C4-2B (cell line): ENCODE measurements at regions not wholly inside any gene's neighbourhood (a gene's known extent, or its start where the extent isn't known, plus 50 kb on each side); places are given as distances from the start of the nearest gene placed in this dataset.
"Not testable (repeated sequence)": the region's sequence is repeated elsewhere in the genome, so short reads cannot be mapped to it uniquely, and the experiment has no call there.

Experiments used
- H3K27ac ChIP-seq: fragments of 450-650 bp; 2 replicates; pipeline ENCODE4 v1.5.1; 2017
- ZFX ChIP-seq: fragments of 450-650 bp; IDR thresholded peaks from 2 replicates; pipeline ENCODE4 v1.6.1; 2017
- TF ChIP-seq, protein P1 (sequence below): fragments of 450-650 bp; conservative IDR thresholded peaks from 2 replicates; pipeline ENCODE4 v1.5.1; 2017; ENCODE audit warnings: mild to moderate bottlenecking

DNA sequence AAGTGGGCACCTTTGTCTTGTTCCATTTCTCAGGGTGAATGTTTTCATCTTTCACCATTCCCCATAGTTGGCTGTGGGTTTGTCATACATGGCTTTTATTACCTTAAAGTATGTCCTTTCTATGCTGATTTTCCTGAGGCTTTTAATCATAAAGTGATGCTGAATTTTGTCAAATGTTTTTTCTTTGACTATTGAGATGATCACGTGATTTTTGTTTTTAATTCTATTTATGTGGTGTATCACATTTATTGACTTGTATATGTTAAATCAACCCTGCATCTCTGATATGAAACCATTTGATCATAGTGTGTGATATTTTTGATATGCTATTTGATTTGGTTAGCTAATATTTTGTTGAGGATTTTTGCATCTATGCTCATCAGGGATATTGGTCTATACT, 216.4 kb upstream of the FAT3 start:
- no peak for TF ChIP-seq ZFX
- TF ChIP-seq, protein P1, sequence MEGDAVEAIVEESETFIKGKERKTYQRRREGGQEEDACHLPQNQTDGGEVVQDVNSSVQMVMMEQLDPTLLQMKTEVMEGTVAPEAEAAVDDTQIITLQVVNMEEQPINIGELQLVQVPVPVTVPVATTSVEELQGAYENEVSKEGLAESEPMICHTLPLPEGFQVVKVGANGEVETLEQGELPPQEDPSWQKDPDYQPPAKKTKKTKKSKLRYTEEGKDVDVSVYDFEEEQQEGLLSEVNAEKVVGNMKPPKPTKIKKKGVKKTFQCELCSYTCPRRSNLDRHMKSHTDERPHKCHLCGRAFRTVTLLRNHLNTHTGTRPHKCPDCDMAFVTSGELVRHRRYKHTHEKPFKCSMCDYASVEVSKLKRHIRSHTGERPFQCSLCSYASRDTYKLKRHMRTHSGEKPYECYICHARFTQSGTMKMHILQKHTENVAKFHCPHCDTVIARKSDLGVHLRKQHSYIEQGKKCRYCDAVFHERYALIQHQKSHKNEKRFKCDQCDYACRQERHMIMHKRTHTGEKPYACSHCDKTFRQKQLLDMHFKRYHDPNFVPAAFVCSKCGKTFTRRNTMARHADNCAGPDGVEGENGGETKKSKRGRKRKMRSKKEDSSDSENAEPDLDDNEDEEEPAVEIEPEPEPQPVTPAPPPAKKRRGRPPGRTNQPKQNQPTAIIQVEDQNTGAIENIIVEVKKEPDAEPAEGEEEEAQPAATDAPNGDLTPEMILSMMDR, result no peak
- no peak overlapping the region for H3K27ac ChIP-seq

DNA sequence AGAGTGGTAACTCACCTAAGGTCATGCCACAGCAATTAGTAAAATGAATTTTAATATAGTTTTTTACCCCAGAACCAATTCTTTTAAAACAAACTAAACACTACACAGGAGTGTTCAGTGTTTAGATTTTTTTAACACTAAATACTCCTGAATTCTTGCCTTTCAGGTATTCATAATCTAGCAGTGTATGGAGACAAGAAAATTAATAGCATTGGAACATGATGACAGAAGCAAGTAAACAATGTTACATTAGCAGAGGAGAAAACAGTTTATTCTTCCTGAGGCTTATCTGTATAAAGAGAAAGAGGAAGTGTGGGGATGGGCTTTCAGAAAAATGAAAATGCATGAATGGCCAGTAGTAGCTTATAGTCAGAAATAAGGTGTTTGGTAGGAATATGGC, 222.1 kb upstream of the FAT3 start:
- H3K27ac ChIP-seq, result no peak overlapping the region
- TF ChIP-seq, protein P1, result no peak
- no peak for TF ChIP-seq ZFX

DNA sequence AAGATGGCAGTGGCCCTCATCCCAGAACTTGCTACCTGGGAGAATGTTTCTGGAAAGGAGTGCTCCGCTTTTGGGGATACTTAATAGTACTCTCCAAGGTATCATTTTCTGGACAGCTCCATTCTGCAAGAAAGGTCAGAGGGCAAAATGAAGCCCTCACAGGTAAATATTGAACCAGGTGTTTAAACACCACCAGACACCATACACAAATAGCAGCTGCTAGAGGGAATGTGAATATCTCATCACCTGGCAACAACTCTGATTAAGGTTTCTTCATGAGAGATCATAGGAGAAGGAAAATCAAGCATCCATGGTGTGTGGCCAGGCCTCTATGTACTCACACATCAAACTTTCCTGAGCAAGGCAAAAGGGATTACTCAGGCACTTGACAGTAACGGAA, 226.1 kb upstream of the FAT3 start:
- H3K27ac ChIP-seq, result no peak overlapping the region
- TF ChIP-seq, protein P1, result no peak
- TF ChIP-seq ZFX, result no peak

DNA sequence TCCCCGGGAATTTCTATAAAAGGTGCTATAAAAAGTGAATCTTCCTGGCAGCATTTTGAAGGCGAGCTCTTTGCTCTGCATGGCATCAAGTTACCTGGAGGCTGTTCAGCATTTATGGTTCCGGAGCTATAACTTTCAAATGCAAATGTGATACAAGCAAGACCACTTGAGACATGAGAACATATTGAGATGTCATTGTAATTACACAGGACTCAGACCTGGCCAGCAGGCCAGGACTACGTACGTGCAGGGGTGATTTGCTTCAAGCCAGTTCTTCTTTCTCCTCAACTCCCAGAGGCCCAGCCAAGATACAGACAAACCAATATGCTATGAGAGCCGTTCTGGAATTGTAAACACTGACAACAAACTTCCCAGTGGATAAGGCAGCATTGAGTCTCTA, 227.4 kb upstream of the FAT3 start:
- no peak for TF ChIP-seq ZFX
- TF ChIP-seq, protein P1, result no peak
- H3K27ac ChIP-seq, result no peak overlapping the region

DNA sequence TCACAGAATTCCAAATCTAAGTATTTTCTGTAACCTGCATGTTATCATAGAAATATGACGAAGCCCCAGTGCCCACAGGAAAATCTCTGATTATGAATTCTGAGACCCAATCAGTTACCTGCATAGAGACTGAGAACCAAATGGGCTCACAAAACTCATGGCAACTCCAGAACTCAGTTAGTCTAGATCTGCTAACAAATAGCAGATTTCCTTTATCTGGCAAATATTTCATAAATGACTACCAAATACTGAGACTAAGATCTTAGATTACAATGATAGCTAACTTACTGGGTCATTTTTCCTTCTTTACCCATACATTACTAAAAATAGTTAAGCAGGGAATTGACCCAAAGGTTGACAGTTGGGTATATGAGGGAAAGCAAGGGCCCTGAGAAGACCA, 228.1 kb upstream of the FAT3 start:
- no peak for TF ChIP-seq ZFX
- TF ChIP-seq, protein P1, result no peak
- no peak overlapping the region for H3K27ac ChIP-seq

DNA sequence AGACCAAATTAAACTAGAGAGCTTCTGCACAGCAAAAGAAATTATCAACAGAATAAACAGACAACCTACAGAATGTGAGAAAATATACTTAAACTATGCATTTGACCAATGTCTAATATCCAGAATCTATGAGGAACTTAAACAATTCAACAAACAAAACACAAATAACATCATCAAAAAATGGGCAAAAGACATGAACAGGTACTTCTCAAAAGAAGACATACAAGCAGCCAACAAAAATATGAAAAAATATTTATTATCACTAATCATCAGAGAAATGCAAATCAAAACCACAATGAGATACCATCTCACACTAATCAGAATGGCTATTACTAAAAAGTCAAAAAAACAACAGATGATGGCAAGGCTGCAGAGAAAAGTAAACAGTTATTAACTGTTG, 236.2 kb upstream of the FAT3 start:
- not testable (repeated sequence) for H3K27ac ChIP-seq

DNA sequence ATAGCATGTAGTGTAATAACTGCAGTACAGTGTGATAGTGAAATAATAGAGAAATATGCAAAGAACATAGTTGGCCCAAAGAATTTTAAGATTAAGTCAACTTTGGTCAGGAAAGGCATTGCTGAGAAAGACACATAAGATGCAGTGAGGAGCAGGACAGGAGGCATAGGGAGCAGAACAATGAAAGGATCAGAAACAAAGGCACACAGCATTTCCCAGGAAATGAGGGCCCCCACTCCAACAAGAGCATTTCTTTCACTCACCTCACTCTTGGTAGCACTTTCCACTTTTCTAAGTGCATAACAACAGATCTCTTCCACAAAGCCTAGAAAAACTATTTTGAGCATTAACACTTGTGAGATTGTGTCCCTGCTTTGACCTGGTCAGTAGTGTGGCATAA, 238.4 kb upstream of the FAT3 start:
- no peak for TF ChIP-seq ZFX
- TF ChIP-seq, protein P1, result no peak
- no peak overlapping the region for H3K27ac ChIP-seq

DNA sequence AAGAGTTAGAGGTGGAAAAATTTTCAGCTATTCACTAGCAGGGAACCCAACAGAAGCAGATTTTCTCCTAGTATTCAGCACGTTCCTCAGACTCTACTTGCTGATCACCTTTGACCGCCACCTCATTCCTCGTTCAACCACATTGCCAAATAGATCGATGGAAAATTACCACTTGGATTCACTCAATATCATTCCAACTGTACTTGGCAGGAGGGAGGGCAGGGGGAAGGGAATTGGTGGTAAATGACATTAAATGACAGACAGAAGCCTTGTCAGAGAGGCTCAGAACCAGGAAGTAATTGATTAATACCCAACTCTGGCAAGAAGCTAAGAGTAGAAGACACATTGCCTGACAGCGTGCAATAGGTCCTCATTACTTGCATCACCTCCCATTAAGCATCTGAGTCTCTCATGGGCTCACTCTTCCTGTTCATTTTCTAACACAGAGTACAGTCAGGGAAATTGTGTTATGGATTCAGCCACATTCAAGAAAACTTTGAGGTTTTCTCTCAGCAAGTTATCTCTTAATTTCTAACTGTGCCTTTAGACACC, 240.5 kb upstream of the FAT3 start:
- TF ChIP-seq, protein P1, result no peak
- H3K27ac ChIP-seq, result no peak overlapping the region
